NCI-H2196 treated with DMSO at 0.1 percent for 48 hours (cell line): ENCODE measurements at regions not wholly inside any gene's neighbourhood (a gene's known extent, or its start where the extent isn't known, plus 50 kb on each side); places are given as distances from the start of the nearest gene placed in this dataset.
"Not testable (repeated sequence)": the region's sequence is repeated elsewhere in the genome, so short reads cannot be mapped to it uniquely, and the experiment has no call there.

Experiments used
- DNase-seq: peaks from one replicate; lab custom pipeline; 2025; ENCODE audit not compliant: unreplicated experiment; lab: John Stamatoyannopoulos, UW

- no peak for DNase-seq
Measured at GRCh38 chr20:12786276-12786675, 222.5 kb upstream of the SPTLC3 start.

GRCh38 chr20:12788632-12789299 lies 220.0 kb upstream of the SPTLC3 start:
- DNase-seq, result no peak

GRCh38 chr20:12790859-12791258 lies 217.9 kb upstream of the SPTLC3 start:
- no peak for DNase-seq

DNA sequence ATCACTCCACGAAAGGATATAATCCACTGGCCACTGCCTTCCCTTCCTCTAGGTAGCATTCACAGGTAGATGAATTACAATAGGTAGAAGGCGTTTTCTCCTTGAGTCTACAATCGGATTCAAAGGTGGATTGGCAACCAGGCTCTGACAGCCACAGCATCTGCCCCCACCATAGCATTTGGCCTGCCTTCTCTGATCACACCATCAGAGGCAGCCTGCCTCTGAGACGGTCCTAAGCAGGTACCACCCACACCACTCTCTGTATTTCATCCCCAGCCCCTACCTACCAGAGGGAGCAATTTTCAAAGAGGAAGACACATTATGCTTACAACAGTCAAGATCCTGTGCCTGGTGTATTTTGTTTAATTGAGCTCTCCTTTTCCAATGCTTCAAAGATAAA lies 210.5 kb upstream of the SPTLC3 start:
- DNase-seq, result no peak

DNA sequence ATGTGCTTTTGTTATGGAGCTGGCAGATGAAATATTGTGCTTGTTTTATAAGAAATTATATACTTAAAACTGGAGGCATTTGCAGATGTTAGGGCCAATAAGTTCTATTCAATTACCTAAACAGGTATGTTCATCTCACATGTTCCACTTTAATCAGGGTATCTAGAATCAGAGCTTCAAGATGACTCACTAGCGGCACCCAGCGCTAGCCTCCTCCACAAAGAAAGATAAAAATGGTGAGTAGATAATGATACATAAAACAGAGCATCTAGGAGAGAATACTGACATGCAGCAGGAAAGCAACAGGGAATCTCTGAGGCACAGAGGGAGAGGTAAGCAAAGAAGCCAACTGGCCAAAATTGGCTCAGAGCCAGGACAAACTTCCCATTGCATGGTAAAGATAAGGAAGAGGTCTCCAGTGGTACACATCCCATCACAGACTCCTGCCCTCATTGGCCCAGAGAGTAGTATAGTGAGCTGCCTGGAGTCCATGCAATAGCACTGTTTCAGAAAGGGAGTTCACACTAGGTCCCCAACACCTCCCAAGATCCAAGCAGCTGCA lies 200.7 kb upstream of the SPTLC3 start:
- no peak for DNase-seq

DNA sequence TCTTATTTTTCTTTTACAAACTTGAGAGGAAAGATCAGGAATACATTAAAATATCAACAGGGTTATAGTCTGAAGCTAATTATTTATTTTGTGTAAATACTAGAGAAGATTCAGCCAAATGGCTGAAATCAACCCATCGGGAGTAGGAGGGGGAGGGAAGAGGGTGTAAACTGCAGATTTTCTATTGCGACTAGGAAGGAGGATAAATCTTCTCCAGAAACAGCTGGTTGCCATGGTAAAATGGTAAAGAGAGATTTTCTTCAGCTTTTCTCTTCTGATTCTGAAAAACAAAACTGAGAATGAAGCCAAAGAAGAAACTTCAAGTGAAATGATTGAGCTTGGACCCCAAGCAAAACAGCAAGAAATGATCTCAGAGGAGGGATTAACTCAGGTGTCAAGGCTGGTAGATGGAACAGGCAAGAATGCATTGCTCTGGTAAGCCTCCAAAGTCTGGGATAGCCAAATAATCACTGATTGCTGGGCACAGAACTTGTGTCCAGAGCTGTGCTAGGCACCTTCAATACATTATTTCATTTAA lies 193.5 kb upstream of the SPTLC3 start:
- no peak for DNase-seq

DNA sequence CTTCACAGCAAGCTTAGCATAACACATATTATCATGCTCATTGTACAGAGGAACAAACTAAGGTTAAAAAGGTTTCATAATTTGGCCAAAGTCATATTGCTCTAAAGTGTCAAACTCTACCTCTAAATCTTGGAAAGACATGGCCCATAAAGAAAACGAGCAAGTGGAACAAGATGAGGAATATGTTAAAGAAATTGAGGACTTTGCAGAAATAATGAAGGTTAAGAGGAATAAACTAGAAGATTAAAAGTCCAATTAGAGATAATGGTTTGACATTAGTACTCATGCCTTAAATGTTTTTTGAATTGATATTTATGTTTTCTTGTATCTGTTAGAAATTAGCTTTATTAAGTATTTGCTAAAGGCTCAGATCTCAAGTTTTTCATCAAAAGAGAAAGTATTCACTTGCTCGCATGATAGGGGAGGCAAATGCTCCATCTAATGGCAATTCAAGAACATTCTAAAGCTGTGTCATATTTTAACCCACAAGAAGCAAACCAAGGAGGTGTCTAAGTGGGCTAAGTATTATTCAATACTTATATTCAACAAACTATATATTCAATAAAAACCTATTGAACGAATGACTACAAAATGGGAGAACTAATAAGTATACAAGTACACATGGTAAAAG lies 192.9 kb upstream of the SPTLC3 start:
- no peak for DNase-seq

GRCh38 chr20:12821249-12821648 lies 187.5 kb upstream of the SPTLC3 start:
- DNase-seq, result no peak

GRCh38 chr20:12823734-12824133 lies 185.0 kb upstream of the SPTLC3 start:
- no peak for DNase-seq

GRCh38 chr20:12824328-12825225 lies 184.2 kb upstream of the SPTLC3 start:
- DNase-seq, result no peak

- no peak for DNase-seq
Measured at GRCh38 chr20:12825226-12825595, 183.6 kb upstream of the SPTLC3 start.

DNA sequence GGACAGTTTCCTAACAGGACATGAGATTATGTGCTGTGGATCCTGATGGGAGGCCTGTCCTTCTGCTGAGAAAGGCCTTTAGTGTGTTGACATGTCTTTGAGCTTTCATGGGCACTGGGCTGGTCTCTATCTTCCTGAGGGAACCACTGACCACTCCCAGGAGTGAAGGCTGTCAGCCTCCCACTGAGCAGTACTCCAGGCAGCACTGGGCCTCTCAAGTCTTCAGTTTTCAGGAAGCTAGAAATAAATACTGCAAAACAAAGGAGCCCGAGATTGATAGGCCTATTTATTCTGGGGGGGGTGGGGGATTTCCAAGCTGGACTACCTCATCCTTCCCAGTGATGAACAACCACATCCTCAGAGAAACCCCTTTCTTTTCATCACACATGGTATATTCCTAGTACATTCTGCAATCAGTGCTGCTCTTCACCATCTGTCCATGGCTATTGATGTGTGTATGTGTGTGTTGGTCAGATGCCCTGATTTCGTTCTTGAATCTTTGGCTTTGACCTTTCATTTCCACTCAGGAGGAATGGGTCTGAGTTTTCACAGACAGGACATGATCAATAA lies 180.9 kb upstream of the SPTLC3 start:
- DNase-seq, result no peak

GRCh38 chr20:12829170-12829569 lies 179.6 kb upstream of the SPTLC3 start:
- DNase-seq, result no peak

DNA sequence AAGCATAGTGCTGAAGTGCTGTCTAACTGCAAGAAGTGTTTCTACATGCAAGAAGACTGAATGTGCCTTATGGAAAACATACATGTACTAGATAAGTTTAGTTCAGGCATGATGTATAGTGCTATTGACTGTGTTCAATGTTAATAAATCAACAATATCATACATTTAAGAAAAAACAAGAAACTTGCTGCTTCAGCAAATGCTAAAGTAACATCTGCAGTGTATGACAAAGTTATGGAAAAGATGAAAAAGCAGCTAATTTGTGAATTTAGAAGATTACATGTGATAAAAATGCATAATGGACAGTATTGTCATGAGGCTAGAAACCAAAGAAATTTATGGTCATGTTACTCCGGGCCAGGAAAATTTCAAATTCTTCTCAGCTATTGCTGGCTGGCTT lies 174.9 kb upstream of the SPTLC3 start:
- no peak for DNase-seq

DNA sequence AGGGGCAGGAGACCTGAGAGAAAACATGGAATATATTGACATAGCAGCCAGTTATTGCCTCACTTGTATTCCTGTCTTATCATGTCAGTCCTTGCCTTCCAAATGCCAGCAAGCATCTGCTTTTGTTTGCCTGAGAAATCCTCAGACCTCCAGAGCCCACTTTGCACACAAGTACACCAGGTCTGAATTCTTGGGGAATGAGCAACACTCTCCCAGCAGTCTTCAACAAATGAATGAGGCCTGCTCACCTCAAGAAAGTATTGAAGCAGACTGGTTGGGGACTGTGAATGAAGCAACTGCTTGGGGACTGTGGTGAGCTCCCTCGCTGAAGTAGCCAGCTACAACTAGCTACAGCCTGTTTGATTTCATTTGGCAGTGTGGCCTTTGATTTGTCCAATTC lies 172.8 kb upstream of the SPTLC3 start:
- no peak for DNase-seq

- DNase-seq, result no peak
Measured at GRCh38 chr20:12837646-12838045, 171.1 kb upstream of the SPTLC3 start.

DNA sequence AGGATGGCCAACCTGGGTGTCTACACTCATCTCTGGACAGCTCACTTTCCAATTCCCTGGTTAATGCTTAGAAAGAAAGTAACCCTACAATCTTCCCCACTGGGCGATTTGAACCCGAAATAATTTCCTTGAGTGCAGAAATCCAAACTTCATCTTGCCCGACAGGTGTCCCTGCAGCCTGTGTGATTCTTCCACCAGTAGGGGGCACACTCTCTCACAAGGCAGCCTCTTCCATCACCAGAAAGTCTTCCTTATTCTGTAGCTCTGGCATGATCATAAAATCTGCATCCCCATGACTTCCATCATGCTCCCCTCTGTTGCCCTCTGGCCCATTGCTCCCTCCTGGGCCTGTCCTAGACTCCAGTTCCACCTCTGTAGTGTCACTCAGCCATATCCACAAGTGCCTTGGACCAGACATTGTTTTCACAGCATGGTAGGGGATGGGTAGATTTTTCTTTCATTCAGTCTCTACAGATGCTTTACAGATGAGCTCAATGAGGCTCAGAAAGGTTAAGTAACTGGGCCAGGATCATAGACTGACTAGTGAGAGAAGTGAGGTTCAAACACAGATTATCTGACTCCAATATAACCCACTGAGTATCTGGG lies 170.4 kb upstream of the SPTLC3 start:
- DNase-seq, result no peak

- no peak for DNase-seq
Measured at GRCh38 chr20:12847872-12848271, 160.9 kb upstream of the SPTLC3 start.

DNA sequence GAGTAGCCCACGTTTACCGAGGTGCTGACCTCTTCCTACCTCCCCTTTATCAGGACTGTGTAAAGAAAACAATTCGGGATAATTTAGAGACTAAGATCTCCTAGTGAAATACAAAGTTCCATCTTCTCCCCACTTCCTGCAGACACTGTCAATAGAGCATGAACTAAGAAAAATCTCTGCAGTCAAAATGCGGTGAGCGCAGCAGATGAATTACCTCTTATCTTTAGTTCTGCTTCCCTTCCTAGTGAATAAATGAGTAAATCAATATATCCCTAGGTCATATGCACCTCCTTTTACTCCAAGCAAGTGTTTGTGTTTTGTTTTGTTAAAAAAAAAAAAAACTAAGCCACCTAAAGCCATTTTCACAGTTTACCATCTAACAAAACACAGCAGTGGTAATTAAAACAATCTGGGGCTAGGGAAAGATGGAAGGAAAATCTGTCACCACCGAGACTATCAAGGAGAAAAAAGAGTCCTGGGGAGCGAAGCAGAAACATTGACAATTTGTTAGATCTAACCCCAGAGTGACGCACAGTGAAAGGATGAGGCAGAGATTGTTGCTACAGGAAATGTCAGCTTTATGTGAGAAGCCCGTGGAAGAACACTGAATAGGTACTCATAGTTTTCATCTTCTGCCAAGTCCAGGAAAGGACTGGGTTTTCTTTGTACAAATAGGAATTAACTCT lies 159.4 kb upstream of the SPTLC3 start:
- DNase-seq, result no peak

- DNase-seq, result not testable (repeated sequence)
Measured at GRCh38 chr20:12857643-12858042, 151.1 kb upstream of the SPTLC3 start.
